Thymus (tissue), 11 donors: ENCODE measurements at regions not wholly inside any gene's neighbourhood (a gene's known extent, or its start where the extent isn't known, plus 50 kb on each side); places are given as distances from the start of the nearest gene placed in this dataset.

Experiments used
- DNase-seq, 9 donors: peaks; one replicate each; pipeline ENCODE4 v3.0.0-alpha.2; 2013; ENCODE audit warnings: low spot score in 9 of 9, low read depth in 6 of 9, missing footprints in 1 of 9
- H3K27ac ChIP-seq, 2 donors: one replicate each; pipeline ENCODE4 v1.5.1; 2013; ENCODE audit warnings: control low read depth in 1 of 2, low read depth in 1 of 2, low read length in 1 of 2, mild to moderate bottlenecking in 1 of 2, moderate library complexity in 1 of 2
- H3K27me3 ChIP-seq, 2 donors: one replicate each; pipeline ENCODE4 v1.5.1; 2013; ENCODE audit warnings: low read length in 1 of 2; ENCODE audit not compliant: control insufficient read depth in 2 of 2, insufficient read depth in 1 of 2
- H3K36me3 ChIP-seq, 2 donors: one replicate each; pipeline ENCODE4 v1.5.1; 2013; ENCODE audit warnings: low read length in 1 of 2, mild to moderate bottlenecking in 1 of 2, moderate library complexity in 1 of 2; ENCODE audit not compliant: control insufficient read depth in 2 of 2, insufficient read depth in 2 of 2
- H3K4me1 ChIP-seq, 2 donors: one replicate each; pipeline ENCODE4 v1.5.1; 2013; ENCODE audit warnings: low read length in 2 of 2; ENCODE audit not compliant: control insufficient read depth in 2 of 2, insufficient read depth in 2 of 2
- H3K4me3 ChIP-seq, 2 donors: one replicate each; pipeline ENCODE4 v1.5.1; 2013; ENCODE audit warnings: low read length in 2 of 2, control low read depth in 1 of 2, mild to moderate bottlenecking in 1 of 2
- H3K9me3 ChIP-seq, 2 donors: one replicate each; pipeline ENCODE4 v1.5.1; 2013; ENCODE audit warnings: low read length in 1 of 2, mild to moderate bottlenecking in 1 of 2; ENCODE audit not compliant: control insufficient read depth in 2 of 2, insufficient read depth in 1 of 2
- WGBS: extraction: QIAGEN DNeasy Blood & Tissue Kit; methylation state at CpG from one replicate; pipeline ENCODE4 v1.1.7; 2013; 5-methylcytosine and 5-hydroxymethylcytosine counted together
- donor health status: healthy.

- Histone ChIP-seq H3K27me3 (no peaks in the 10 kb centered on the region), H3K27ac (no peak overlapping the region), H3K36me3 (no peaks in the 10 kb centered on the region), H3K4me3 (no peak overlapping the region), H3K4me1 (no peaks in the 10 kb centered on the region), H3K9me3 (no peaks in the 10 kb centered on the region)
- 88% methylated on average over 4 of the region's 4 CpGs for WGBS
- no peak for DNase-seq
Observed at GRCh38 chr3:76463501-76463900, 576.4 kb upstream of the ROBO2 start.

GRCh38 chr3:76470285-76470684 lies 569.6 kb upstream of the ROBO2 start:
- Histone ChIP-seq H3K4me3 (no peak overlapping the region), H3K4me1 (no peaks in the 10 kb centered on the region), H3K9me3 (no peaks in the 10 kb centered on the region), H3K36me3 (no peaks in the 10 kb centered on the region), H3K27me3 (no peaks in the 10 kb centered on the region), H3K27ac (no peak overlapping the region)
- DNase-seq: no peak
- 91% methylated on average over 2 of the region's 2 CpGs for WGBS

- no peak overlapping the region for H3K4me3 ChIP-seq
- H3K27ac ChIP-seq: no peak overlapping the region
- H3K36me3 ChIP-seq: no peaks in the 10 kb centered on the region
- 88% methylated on average over 9 of the region's 9 CpGs for WGBS
- H3K27me3 ChIP-seq: no peaks in the 10 kb centered on the region
- no peaks in the 10 kb centered on the region for H3K4me1 ChIP-seq
- no peak for DNase-seq
- no peaks in the 10 kb centered on the region for H3K9me3 ChIP-seq
Observed at GRCh38 chr3:76474632-76475031, 565.3 kb upstream of the ROBO2 start.

- Histone ChIP-seq H3K27me3 (no peaks in the 10 kb centered on the region), H3K36me3 (no peaks in the 10 kb centered on the region), H3K4me3 (no peak overlapping the region), H3K9me3 (no peaks in the 10 kb centered on the region), H3K27ac (no peak overlapping the region), H3K4me1 (no peaks in the 10 kb centered on the region)
- no peak for DNase-seq
- 84% methylated on average over 1 of the region's 1 CpG for WGBS
Observed at GRCh38 chr3:76479161-76479650, 560.7 kb upstream of the ROBO2 start.

- DNase-seq: no peak
- H3K4me3 ChIP-seq: no peak overlapping the region
- no peaks in the 10 kb centered on the region for H3K4me1 ChIP-seq
- WGBS: 90% methylated on average over 4 of the region's 4 CpGs
- no peak overlapping the region for H3K27ac ChIP-seq
- H3K9me3 ChIP-seq: no peaks in the 10 kb centered on the region
- H3K36me3 ChIP-seq: no peaks in the 10 kb centered on the region
- no peaks in the 10 kb centered on the region for H3K27me3 ChIP-seq
Observed at GRCh38 chr3:76482510-76482909, 557.4 kb upstream of the ROBO2 start.

GRCh38 chr3:76487446-76487845 lies 552.5 kb upstream of the ROBO2 start:
- Histone ChIP-seq H3K27me3 (no peaks in the 10 kb centered on the region), H3K4me3 (no peak overlapping the region), H3K9me3 (no peaks in the 10 kb centered on the region), H3K36me3 (no peaks in the 10 kb centered on the region), H3K27ac (no peak overlapping the region), H3K4me1 (no peaks in the 10 kb centered on the region)
- DNase-seq: no peak
- 91% methylated on average over 3 of the region's 3 CpGs for WGBS

GRCh38 chr3:76490064-76490463 lies 549.8 kb upstream of the ROBO2 start:
- no peak for DNase-seq
- WGBS: 60% methylated on average over 3 of the region's 3 CpGs
- Histone ChIP-seq H3K4me3 (no peak overlapping the region), H3K27me3 (no peaks in the 10 kb centered on the region), H3K36me3 (no peaks in the 10 kb centered on the region), H3K9me3 (no peaks in the 10 kb centered on the region), H3K27ac (no peak overlapping the region), H3K4me1 (no peaks in the 10 kb centered on the region)

GRCh38 chr3:76495216-76495615 lies 544.7 kb upstream of the ROBO2 start:
- Histone ChIP-seq H3K36me3 (no peaks in the 10 kb centered on the region), H3K9me3 (no peaks in the 10 kb centered on the region), H3K4me3 (no peak overlapping the region), H3K27me3 (no peaks in the 10 kb centered on the region), H3K27ac (no peak overlapping the region), H3K4me1 (no peaks in the 10 kb centered on the region)
- WGBS: 96% methylated on average over 2 of the region's 2 CpGs
- DNase-seq: no peak

- H3K4me1 ChIP-seq: no peaks in the 10 kb centered on the region
- H3K27ac ChIP-seq: no peak overlapping the region
- no peak for DNase-seq
- no peaks in the 10 kb centered on the region for H3K27me3 ChIP-seq
- no peak overlapping the region for H3K4me3 ChIP-seq
- no peaks in the 10 kb centered on the region for H3K36me3 ChIP-seq
- WGBS: 83% methylated on average over 3 of the region's 3 CpGs
- no peaks in the 10 kb centered on the region for H3K9me3 ChIP-seq
Observed at GRCh38 chr3:76497636-76498035, 542.3 kb upstream of the ROBO2 start.

- H3K36me3 ChIP-seq: no peaks in the 10 kb centered on the region
- no peak overlapping the region for H3K4me3 ChIP-seq
- no peaks in the 10 kb centered on the region for H3K27me3 ChIP-seq
- H3K9me3 ChIP-seq: no peaks in the 10 kb centered on the region
- H3K4me1 ChIP-seq: no peaks in the 10 kb centered on the region
- no peak overlapping the region for H3K27ac ChIP-seq
- WGBS: 99% methylated on average over 2 of the region's 2 CpGs
- DNase-seq: no peak
Observed at GRCh38 chr3:76500746-76501275, 539.1 kb upstream of the ROBO2 start.
